ENCODE measurements at regions not wholly inside any gene's neighbourhood (a gene's known extent, or its start where the extent isn't known, plus 50 kb on each side); places are given as distances from the start of the nearest gene placed in this dataset.

DNA sequence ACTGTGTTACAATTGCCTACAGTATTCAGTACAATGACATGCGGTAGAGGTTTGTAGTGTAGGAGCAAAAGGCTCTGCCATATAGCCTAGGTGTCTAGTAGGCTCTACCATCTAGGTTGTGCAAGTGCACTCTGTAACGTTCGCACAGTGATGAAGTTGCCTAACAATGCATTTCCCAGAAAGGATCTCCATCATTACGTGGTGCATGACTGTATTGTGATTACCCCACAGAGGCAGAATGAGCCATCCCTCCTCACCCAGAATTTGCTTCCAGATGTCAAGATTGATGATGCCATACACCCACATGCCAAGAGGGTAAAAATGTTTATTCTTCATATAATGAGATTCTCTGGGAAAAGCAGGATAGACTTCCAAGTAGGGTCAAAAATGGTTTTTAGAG lies 199.3 kb upstream of the CTTNBP2NL start (continued):
- TF ChIP-seq, protein P1, sequence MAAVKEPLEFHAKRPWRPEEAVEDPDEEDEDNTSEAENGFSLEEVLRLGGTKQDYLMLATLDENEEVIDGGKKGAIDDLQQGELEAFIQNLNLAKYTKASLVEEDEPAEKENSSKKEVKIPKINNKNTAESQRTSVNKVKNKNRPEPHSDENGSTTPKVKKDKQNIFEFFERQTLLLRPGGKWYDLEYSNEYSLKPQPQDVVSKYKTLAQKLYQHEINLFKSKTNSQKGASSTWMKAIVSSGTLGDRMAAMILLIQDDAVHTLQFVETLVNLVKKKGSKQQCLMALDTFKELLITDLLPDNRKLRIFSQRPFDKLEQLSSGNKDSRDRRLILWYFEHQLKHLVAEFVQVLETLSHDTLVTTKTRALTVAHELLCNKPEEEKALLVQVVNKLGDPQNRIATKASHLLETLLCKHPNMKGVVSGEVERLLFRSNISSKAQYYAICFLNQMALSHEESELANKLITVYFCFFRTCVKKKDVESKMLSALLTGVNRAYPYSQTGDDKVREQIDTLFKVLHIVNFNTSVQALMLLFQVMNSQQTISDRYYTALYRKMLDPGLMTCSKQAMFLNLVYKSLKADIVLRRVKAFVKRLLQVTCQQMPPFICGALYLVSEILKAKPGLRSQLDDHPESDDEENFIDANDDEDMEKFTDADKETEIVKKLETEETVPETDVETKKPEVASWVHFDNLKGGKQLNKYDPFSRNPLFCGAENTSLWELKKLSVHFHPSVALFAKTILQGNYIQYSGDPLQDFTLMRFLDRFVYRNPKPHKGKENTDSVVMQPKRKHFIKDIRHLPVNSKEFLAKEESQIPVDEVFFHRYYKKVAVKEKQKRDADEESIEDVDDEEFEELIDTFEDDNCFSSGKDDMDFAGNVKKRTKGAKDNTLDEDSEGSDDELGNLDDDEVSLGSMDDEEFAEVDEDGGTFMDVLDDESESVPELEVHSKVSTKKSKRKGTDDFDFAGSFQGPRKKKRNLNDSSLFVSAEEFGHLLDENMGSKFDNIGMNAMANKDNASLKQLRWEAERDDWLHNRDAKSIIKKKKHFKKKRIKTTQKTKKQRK (IDR thresholded peaks at IDR 0.05; ENCODE audit: low read depth, low read length) = no peak

DNA sequence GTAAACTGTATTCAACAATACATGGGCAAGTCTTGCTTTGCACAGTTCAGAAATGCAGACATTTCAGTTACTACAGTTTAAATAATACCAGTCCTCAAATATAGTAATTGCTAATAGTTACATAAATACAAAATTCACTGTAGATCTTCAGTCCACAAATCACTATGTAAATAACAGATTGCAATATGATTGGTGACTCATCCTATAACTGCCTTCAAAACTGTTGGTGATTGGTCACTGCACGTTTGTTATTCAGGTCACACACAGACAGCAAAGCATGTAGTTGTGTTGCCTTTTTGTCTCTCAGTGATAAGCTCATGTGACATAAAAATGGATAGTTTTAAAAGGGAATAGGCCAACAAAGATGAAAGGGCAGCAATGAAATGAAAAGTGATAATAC lies 186.5 kb upstream of the CTTNBP2NL start:
- in situ Hi-C loops (cut with MboI) = no loop called here

DNA sequence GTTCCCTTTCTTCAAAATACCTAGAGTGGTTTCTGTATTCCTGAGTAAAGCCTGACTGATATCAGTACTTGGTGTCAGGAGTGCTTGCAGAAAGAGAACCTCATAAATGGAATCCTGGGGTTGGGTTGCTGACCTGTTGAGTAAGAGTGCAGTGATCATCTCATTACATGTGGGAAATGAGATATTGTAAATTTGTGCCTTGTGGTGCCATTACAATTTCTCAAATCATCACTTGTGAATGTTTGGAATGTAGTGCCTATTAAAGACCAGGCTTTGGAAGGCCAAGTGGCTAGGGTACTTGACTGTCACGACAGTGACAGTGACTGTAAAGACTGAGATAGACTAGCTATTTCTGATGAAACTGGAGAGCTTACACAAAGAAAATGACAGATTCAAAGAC lies 176.7 kb upstream of the CTTNBP2NL start:
- in situ Hi-C loops (cut with MboI) = no loop called here
- H3K36me3 ChIP-seq (ENCODE audit: control insufficient read depth in 2 of 2, insufficient read depth in 2 of 2, low read length in 1 of 2) = no peaks in the 10 kb centered on the region
- H3K4me3 ChIP-seq = no peak overlapping the region
- no peak overlapping the region for H3K27ac ChIP-seq (ENCODE audit: control insufficient read depth, insufficient read depth)
- no peak for FAIRE-seq
- no peak for ATAC-seq
- no peak for DNase-seq (ENCODE audit: low read depth, low spot score)
- no peaks in the 10 kb centered on the region for H3K4me1 ChIP-seq (ENCODE audit: control insufficient read depth, insufficient read depth, low read length)
- no peaks in the 10 kb centered on the region for H3K79me2 ChIP-seq (ENCODE audit: control insufficient read depth, insufficient read depth, low read length)
- H3K9ac ChIP-seq (ENCODE audit: control insufficient read depth, insufficient read depth, low read length) = no peak overlapping the region
- CTCF ChIA-PET = no interaction called here
- POLR2A ChIA-PET = interaction anchor here (0.6 kb wide), 1 partner anchor 26 kb away, joined by 3 read pairs; no protein-coding TSS in a partner anchor
- H3K4me2 ChIP-seq (ENCODE audit: control insufficient read depth, insufficient read depth) = no peak overlapping the region
- RAD21 ChIA-PET (ENCODE audit: unreplicated experiment) = no interaction called here
- BruUV-seq (replicated peaks) = no TSS peak
- no peaks in the 10 kb centered on the region for H4K20me1 ChIP-seq (ENCODE audit: control insufficient read depth, insufficient read depth)
- H3K27me3 ChIP-seq (replicated peaks in 1 of 2; ENCODE audit: control insufficient read depth in 2 of 2, insufficient read depth in 2 of 2, low read length in 1 of 2) = no peaks in the 10 kb centered on the region
- intact Hi-C loops (cut with micrococcal nuclease; ENCODE audit: unreplicated experiment) = no loop called here
- SMC1A ChIA-PET (ENCODE audit: uncharacterized antibody, unreplicated experiment) = interaction anchor here (0.6 kb wide), 2 partner anchors 34 to 1686 kb away, joined by 3 read pairs; no protein-coding TSS in a partner anchor
- H2AFZ ChIP-seq (ENCODE audit: control insufficient read depth, low read depth, low read length) = no peak overlapping the region
- no peaks in the 10 kb centered on the region for H3K9me3 ChIP-seq (replicated peaks; ENCODE audit: control insufficient read depth, insufficient read depth, low read length)
- 0% methylated on average over 1 of the region's 1 CpG for WGBS (ENCODE audit: insufficient coverage, insufficient replicate concordance, low lambda C conversion rate, missing lambda C conversion rate)
- TF ChIP-seq SMAD5 (IDR thresholded peaks at IDR 0.05; ENCODE audit: low read depth) (no peak), HDAC2 (IDR thresholded peaks at IDR 0.05) (no peak), NFIC (IDR thresholded peaks at IDR 0.05; ENCODE audit: low read depth, low read length) (no peak), PML (IDR thresholded peaks at IDR 0.05; ENCODE audit: low read length) (no peak)
- TF ChIP-seq, protein P2, sequence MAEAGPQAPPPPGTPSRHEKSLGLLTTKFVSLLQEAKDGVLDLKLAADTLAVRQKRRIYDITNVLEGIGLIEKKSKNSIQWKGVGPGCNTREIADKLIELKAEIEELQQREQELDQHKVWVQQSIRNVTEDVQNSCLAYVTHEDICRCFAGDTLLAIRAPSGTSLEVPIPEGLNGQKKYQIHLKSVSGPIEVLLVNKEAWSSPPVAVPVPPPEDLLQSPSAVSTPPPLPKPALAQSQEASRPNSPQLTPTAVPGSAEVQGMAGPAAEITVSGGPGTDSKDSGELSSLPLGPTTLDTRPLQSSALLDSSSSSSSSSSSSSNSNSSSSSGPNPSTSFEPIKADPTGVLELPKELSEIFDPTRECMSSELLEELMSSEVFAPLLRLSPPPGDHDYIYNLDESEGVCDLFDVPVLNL (IDR thresholded peaks at IDR 0.05; ENCODE audit: low read depth, low read length) = no peak
- TF ChIP-seq, protein P3, sequence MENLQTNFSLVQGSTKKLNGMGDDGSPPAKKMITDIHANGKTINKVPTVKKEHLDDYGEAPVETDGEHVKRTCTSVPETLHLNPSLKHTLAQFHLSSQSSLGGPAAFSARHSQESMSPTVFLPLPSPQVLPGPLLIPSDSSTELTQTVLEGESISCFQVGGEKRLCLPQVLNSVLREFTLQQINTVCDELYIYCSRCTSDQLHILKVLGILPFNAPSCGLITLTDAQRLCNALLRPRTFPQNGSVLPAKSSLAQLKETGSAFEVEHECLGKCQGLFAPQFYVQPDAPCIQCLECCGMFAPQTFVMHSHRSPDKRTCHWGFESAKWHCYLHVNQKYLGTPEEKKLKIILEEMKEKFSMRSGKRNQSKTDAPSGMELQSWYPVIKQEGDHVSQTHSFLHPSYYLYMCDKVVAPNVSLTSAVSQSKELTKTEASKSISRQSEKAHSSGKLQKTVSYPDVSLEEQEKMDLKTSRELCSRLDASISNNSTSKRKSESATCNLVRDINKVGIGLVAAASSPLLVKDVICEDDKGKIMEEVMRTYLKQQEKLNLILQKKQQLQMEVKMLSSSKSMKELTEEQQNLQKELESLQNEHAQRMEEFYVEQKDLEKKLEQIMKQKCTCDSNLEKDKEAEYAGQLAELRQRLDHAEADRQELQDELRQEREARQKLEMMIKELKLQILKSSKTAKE (IDR thresholded peaks at IDR 0.05; ENCODE audit: low read depth, poor library complexity, severe bottlenecking) = no peak

More for the DNA sequence above, 186.5 kb upstream of the CTTNBP2NL start:
- Histone ChIP-seq H4K20me1 (ENCODE audit: control insufficient read depth, insufficient read depth) (no peaks in the 10 kb centered on the region), H3K27ac (ENCODE audit: control insufficient read depth, insufficient read depth) (no peak overlapping the region), H3K36me3 (ENCODE audit: control insufficient read depth in 2 of 2, insufficient read depth in 2 of 2, low read length in 1 of 2) (no peaks in the 10 kb centered on the region), H3K4me1 (ENCODE audit: control insufficient read depth, insufficient read depth, low read length) (no peaks in the 10 kb centered on the region), H2AFZ (ENCODE audit: control insufficient read depth, low read depth, low read length) (no peak overlapping the region), H3K4me3 (no peak overlapping the region), H3K79me2 (ENCODE audit: control insufficient read depth, insufficient read depth, low read length) (no peaks in the 10 kb centered on the region), H3K4me2 (ENCODE audit: control insufficient read depth, insufficient read depth) (no peak overlapping the region), H3K27me3 (replicated peaks in 1 of 2; ENCODE audit: control insufficient read depth in 2 of 2, insufficient read depth in 2 of 2, low read length in 1 of 2) (no peaks in the 10 kb centered on the region), H3K9me3 (replicated peaks; ENCODE audit: control insufficient read depth, insufficient read depth, low read length) (no peaks in the 10 kb centered on the region), H3K9ac (ENCODE audit: control insufficient read depth, insufficient read depth, low read length) (no peak overlapping the region)
- intact Hi-C loops (cut with micrococcal nuclease; ENCODE audit: unreplicated experiment) = no loop called here
- FAIRE-seq (no peak), DNase-seq (ENCODE audit: low read depth, low spot score) (no peak), ATAC-seq (no peak)
- no peak for TF ChIP-seq SRF (IDR thresholded peaks at IDR 0.05; ENCODE audit: low read depth in 2 of 2, low read length in 2 of 2)
- no TSS peak for BruUV-seq (replicated peaks)
- SMC1A ChIA-PET (ENCODE audit: uncharacterized antibody, unreplicated experiment) = no interaction called here
- 8% methylated on average over 1 of the region's 1 CpG for WGBS (ENCODE audit: insufficient coverage, insufficient replicate concordance, low lambda C conversion rate, missing lambda C conversion rate)
- POLR2A ChIA-PET = no interaction called here
- RAD21 ChIA-PET (ENCODE audit: unreplicated experiment) = no interaction called here
- CTCF ChIA-PET = no interaction called here

Measured in GM12878 (cell line).